ENCODE measurements at regions not wholly inside any gene's neighbourhood (a gene's known extent, or its start where the extent isn't known, plus 50 kb on each side); places are given as distances from the start of the nearest gene placed in this dataset.
"Not testable (repeated sequence)": the region's sequence is repeated elsewhere in the genome, so short reads cannot be mapped to it uniquely, and the experiment has no call there.

GRCh38 chrX:7638078-7638710 lies 204.8 kb upstream of the VCX start:
- no peak for DNase-seq (ENCODE audit: low read depth, low spot score)

DNA sequence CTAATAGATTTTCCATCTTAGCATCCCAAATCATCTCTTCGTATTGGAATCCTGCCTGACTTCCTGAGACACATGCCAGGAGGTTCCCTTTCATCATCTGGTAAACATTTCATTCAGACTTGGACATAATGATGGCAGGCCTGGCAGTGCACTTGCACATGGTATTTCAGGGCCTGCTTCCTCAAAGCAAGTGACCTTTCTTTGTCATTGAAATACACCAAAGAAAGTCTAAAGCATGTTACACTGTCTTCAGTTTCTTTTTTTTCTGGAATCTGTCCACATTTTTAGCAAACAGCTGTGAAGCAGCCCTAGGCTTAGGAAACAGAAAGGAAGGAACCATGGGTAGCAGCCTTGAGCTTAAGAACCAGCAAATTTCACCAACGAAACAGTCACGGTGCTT lies 205.9 kb upstream of the VCX start:
- DNase-seq (ENCODE audit: low read depth, low spot score), result no peak

- no peak for DNase-seq (ENCODE audit: low read depth, low spot score)
Measured at GRCh38 chrX:7635604-7636003, 207.4 kb upstream of the VCX start.

- no peak for DNase-seq (ENCODE audit: low read depth, low spot score)
Measured at GRCh38 chrX:7620560-7620959, 222.4 kb upstream of the VCX start.

DNA sequence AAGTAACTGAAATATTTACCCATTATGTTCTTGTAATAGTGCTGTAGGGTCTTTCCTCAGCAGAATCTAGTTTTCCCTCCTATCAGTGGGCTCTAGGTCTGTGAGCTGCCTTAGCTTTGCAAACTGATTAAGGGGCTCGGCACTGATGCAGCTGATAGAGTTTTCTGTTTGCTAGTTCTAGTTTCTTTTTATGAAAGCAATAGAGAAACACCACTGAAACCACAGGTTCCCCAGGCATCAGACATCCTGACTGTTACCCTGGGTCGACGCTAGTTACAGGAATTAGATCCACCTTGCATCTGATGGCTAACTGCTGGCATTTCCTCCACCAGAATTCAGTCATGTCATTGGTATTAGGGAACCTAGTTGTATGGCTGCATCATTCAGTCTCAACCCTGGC lies 225.0 kb upstream of the VCX start:
- no peak for DNase-seq (ENCODE audit: low read depth, low spot score)

- DNase-seq (ENCODE audit: low read depth, low spot score), result no peak
Measured at GRCh38 chrX:7614616-7615015, 228.4 kb upstream of the VCX start.

DNA sequence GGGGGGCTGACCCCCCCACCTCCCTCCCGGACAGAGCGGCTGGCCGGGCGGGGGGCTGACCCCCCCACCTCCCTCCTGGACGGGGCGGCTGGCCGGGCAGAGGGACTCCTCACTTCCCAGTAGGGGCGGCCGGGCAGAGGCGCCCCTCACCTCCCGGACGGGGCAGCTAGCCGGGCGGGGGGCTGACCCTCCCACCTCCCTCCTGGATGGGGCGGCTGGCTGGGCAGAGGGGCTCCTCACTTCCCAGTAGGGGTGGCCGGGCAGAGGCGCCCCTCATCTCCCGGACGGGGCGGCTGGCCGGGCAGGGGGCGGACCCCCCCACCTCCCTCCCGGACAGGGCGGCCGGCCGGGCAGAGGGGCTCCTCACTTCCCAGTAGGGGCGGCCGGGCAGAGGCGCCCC lies 234.3 kb upstream of the VCX start:
- not testable (repeated sequence) for DNase-seq (ENCODE audit: low read depth, low spot score)

GRCh38 chrX:7606039-7606652 lies 236.8 kb upstream of the VCX start:
- DNase-seq (ENCODE audit: low read depth, low spot score), result no peak

GRCh38 chrX:7603387-7603786 lies 239.6 kb upstream of the VCX start:
- DNase-seq (ENCODE audit: low read depth, low spot score), result no peak

DNA sequence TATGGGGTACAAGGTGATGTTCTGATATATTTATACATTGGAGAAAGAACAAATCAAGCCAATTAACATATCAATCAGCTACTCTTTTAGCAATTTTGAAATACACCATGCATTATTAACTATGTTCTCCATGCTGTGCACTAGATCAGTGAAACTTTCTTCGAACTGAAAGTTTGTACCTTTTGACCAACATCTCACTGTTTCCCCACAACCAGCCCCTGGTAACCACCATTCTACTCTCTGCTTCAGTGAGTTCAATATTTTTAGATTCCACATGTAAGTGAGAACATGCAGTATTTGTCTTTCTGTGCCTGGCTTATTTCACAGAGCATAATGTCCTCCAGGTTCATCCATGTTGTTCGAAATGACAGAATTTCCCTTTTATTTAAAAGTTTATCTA lies 246.1 kb upstream of the VCX start:
- DNase-seq (ENCODE audit: low read depth, low spot score), result no peak

- not testable (repeated sequence) for DNase-seq (ENCODE audit: low read depth, low spot score)
Measured at GRCh38 chrX:7593370-7593769, 249.6 kb upstream of the VCX start.

- no peak for DNase-seq (ENCODE audit: low read depth, low spot score)
Measured at GRCh38 chrX:7586126-7586525, 256.8 kb upstream of the VCX start.

GRCh38 chrX:7582191-7582590 lies 260.8 kb upstream of the VCX start:
- DNase-seq (ENCODE audit: low read depth, low spot score), result no peak

GRCh38 chrX:7580127-7580526 lies 262.8 kb upstream of the VCX start:
- no peak for DNase-seq (ENCODE audit: low read depth, low spot score)

DNA sequence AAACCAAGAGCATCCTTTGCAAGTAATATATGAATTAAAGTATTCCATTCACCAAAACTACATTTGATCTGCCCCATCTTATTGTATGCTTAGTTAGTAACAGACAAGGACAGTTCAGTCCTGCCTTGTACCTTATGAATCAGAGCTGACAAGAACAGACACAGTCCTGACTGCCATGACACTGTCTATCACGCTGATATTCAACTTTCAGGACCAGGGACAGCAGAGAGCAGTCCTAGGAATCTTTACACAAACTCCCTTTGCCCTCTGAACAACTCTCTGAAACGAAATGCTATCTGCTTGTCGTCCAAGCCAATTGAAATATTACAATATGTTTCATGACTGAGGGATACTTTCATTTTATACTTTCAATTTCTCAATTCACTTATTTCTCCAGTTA lies 268.6 kb upstream of the VCX start:
- DNase-seq (ENCODE audit: low read depth, low spot score), result no peak

- no peak for DNase-seq (ENCODE audit: low read depth, low spot score)
Measured at GRCh38 chrX:7570432-7571029, 272.4 kb upstream of the VCX start.

GRCh38 chrX:7568597-7568996 lies 274.4 kb upstream of the VCX start:
- no peak for DNase-seq (ENCODE audit: low read depth, low spot score)

DNA sequence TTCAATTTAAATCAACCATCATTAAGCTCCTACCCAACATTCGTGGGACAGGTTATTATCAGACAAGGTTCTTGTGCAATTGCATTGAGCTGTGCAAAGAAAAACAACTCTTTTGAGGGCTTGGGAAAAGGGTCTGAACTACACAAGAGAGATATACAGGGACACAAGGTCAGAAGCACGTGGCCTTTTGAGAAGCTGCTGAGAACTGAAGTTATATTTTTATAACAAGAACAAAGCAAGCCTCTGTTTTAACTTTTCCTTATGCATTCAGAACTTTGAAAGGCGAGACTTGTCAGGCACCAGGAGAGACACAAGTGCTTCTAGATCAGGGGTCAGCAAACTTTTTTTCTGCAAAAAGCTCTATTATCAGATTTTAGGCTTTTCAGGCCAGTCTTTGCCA lies 274.8 kb upstream of the VCX start:
- DNase-seq (ENCODE audit: low read depth, low spot score), result no peak

GRCh38 chrX:7552760-7553159 lies 290.2 kb upstream of the VCX start:
- DNase-seq (ENCODE audit: low read depth, low spot score), result no peak

- DNase-seq (ENCODE audit: low read depth, low spot score), result no peak
Measured at GRCh38 chrX:7546551-7547080, 296.4 kb upstream of the VCX start.

DNA sequence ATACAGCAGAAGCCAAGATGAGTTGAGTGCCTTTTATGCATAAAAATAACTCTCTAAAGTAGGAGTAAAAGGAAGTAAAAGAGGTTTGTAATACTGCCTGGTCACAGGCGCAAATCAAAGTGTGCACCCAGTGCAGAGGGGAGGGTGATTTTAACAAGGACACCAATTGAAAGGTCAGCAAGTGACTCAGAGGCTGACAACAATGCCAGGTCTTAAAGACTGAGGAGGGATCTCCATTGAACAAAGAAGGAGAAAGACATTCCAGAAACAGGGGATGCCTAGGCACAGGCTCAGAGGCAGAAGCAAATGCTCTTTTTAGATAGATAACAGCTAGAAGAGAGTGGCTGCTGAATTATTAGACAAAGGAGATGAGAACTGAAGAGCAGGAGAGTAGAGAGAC lies 297.4 kb upstream of the VCX start:
- no peak for DNase-seq (ENCODE audit: low read depth, low spot score)

DNA sequence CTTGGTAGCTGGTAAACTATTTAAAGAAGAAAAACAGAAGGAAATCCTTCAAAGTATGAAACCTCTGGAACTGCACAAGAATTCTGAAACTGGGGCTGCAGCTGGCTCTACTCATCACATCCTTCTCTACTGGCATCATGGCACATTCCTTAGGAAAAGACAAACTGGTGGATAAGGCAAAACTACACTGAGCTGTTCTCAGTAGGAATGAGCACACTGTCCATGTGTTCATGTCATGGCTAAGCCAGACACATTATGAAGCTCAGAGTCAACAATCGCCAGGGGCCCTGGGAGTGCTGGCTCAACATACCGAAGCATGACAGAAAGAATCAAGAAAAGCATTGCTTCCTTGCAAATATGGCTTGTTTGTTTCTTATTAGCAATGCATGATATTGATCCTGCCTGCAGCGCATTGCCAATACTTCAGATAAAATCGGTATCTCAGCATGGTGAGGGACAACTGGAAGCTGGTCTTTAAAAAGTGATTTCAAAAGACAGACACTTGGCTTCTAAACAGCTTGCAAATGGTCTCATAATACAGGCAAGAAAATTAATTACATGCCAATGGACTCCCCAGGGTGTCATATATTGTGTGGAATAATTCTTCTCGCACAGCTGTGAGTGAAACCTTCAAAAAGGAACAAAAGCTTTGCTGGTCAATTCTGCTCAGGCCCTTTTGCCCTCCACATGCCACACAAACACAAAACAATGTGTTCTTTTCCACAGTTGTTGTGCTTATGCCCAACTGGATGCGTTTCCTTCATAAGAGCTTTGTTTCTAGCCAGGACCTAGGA lies 300.2 kb upstream of the VCX start:
- DNase-seq (ENCODE audit: low read depth, low spot score), result no peak
